ENCODE measurements at regions not wholly inside any gene's neighbourhood (a gene's known extent, or its start where the extent isn't known, plus 50 kb on each side); places are given as distances from the start of the nearest gene placed in this dataset.

GRCh38 chr7:12064586-12065127, 146.4 kb upstream of the TMEM106B start:
- Mint-ChIP-seq H3K9me3 (no peaks in the 10 kb centered on the region), H3K36me3 (no peaks in the 10 kb centered on the region), H3K4me1 (ENCODE audit: unreplicated experiment) (peaks cover 6% of the 10 kb centered on the region), H3K27ac (no peak overlapping the region), H3K27me3 (no peaks in the 10 kb centered on the region), H3K4me3 (no peak overlapping the region)
- DNase-seq (ENCODE audit: extremely low spot score, unreplicated experiment): no peak
- TF ChIP-seq CTCF (conservative IDR thresholded peaks at IDR 0.05): no peak

- DNase-seq (ENCODE audit: extremely low spot score, unreplicated experiment): no peak
- no peak overlapping the region for H3K4me3 Mint-ChIP-seq
- no peaks in the 10 kb centered on the region for H3K9me3 Mint-ChIP-seq
- H3K27me3 Mint-ChIP-seq: no peaks in the 10 kb centered on the region
- TF ChIP-seq CTCF (conservative IDR thresholded peaks at IDR 0.05): no peak
- peak overlapping the region; percentile 67 for H3K27ac Mint-ChIP-seq
- H3K36me3 Mint-ChIP-seq: no peaks in the 10 kb centered on the region
- peaks cover 6% of the 10 kb centered on the region for H3K4me1 Mint-ChIP-seq (ENCODE audit: unreplicated experiment)
Observed at GRCh38 chr7:12066004-12066403, 145.1 kb upstream of the TMEM106B start.

DNA sequence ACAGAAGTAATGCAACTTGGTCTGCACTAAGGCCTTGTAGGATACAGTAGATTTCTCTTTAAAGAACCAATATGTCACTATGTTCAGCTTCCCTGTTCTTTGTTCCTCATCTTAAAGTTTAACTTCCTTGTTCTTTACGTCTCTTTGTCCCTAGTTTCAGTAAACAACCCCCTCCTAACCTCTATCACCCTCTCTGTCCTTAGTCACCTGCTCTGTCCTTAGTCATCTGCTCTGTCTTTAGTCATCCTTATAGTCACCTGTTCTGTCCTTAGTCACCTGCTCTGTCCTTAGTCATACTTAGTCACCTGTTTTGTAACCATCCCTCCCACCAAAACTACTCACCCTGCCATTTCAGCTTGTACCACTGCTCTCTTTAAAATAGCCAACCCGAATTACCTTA, 144.6 kb upstream of the TMEM106B start:
- TF ChIP-seq CTCF (conservative IDR thresholded peaks at IDR 0.05): no peak
- Mint-ChIP-seq H3K36me3 (no peaks in the 10 kb centered on the region), H3K27me3 (no peaks in the 10 kb centered on the region), H3K27ac (peak overlapping the region; percentile 67), H3K4me1 (ENCODE audit: unreplicated experiment) (peaks cover 6% of the 10 kb centered on the region), H3K9me3 (no peaks in the 10 kb centered on the region), H3K4me3 (no peak overlapping the region)
- DNase-seq (ENCODE audit: extremely low spot score, unreplicated experiment): no peak

DNA sequence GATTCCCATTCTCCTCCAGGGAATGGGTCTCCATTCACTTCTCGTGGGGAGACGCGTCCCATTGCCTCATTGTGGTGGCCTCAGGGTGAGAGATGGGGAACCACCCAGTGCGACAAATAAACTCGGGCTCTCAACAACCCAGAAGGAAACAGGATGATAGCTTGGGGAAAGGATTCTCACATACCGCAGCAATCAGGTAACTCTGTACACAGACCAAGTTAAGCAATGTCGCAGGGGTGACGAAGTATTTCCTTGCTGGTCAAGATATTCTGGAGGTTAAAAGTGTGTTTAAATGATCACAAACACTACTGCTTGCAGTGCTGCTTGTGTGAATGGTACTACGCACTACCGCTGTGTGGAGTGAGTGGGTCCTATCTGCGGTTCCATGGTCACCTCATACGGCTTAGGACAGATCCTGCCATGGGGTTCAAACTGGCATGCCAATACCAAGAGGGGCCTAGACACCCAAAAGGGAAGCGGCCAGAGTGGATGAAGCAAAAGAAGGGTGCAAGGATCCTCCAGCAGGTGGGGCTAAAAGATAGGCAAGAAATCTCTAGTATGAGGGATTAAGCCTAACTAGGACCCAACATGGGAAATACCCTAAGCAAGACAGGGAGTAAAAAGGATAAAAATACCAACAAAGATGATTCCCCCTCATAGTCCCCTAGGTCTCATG, 143.8 kb upstream of the TMEM106B start:
- Mint-ChIP-seq H3K9me3 (peaks cover under 1% of the 10 kb centered on the region), H3K36me3 (no peaks in the 10 kb centered on the region), H3K27ac (peak overlapping the region; percentile 49), H3K4me3 (no peak overlapping the region), H3K27me3 (no peaks in the 10 kb centered on the region), H3K4me1 (ENCODE audit: unreplicated experiment) (peaks cover 6% of the 10 kb centered on the region)
- peak; percentile 76 for TF ChIP-seq CTCF (conservative IDR thresholded peaks at IDR 0.05)
- no peak for DNase-seq (ENCODE audit: extremely low spot score, unreplicated experiment)

GRCh38 chr7:12069757-12070156, 141.3 kb upstream of the TMEM106B start:
- H3K27me3 Mint-ChIP-seq: no peaks in the 10 kb centered on the region
- TF ChIP-seq CTCF (conservative IDR thresholded peaks at IDR 0.05): no peak
- no peak overlapping the region for H3K27ac Mint-ChIP-seq
- H3K9me3 Mint-ChIP-seq: peaks cover 9% of the 10 kb centered on the region
- no peak for DNase-seq (ENCODE audit: extremely low spot score, unreplicated experiment)
- H3K4me1 Mint-ChIP-seq (ENCODE audit: unreplicated experiment): peaks cover 3% of the 10 kb centered on the region
- no peak overlapping the region for H3K4me3 Mint-ChIP-seq
- no peaks in the 10 kb centered on the region for H3K36me3 Mint-ChIP-seq
